K562 (cell line): ENCODE measurements at regions not wholly inside any gene's neighbourhood (a gene's known extent, or its start where the extent isn't known, plus 50 kb on each side); places are given as distances from the start of the nearest gene placed in this dataset.

Experiments used
- C11orf30 ChIP-seq: fragments of 450-650 bp; IDR thresholded peaks from 2 replicates; pipeline ENCODE4 v1.6.1; 2016; ENCODE audit warnings: low read depth, mild to moderate bottlenecking
- FOXA1 ChIP-seq: fragments of 450-650 bp; IDR thresholded peaks from 2 replicates; pipeline ENCODE4 v1.6.1; 2016; ENCODE audit warnings: mild to moderate bottlenecking, borderline replicate concordance
- GATA2 ChIP-seq: sonication (generic); formaldehyde crosslinking; IDR thresholded peaks from 2 replicates; pipeline ENCODE4 v1.4.0; 2020; ENCODE audit warnings: mild to moderate bottlenecking, missing genetic modification reagents
- MTA1 ChIP-seq: fragments of 450-650 bp; IDR thresholded peaks from 2 replicates; pipeline ENCODE4 v1.6.1; 2017; ENCODE audit warnings: borderline replicate concordance
- MTF1 ChIP-seq: fragments of 250-450 bp; sonication (Bioruptor Pico); IDR thresholded peaks from 2 replicates; pipeline ENCODE4 v1.9.0; 2021; ENCODE audit warnings: moderate library complexity, mild to moderate bottlenecking, inconsistent platforms, borderline replicate concordance
- TOE1 ChIP-seq, 2 experiments: fragments of 450-650 bp in 1 of 2; sonication (generic) in 1 of 2; formaldehyde crosslinking in 1 of 2; IDR thresholded peaks; 2 replicates each; pipeline versions ENCODE4 v1.7.1 to v1.8.0; 2016 to 2022; ENCODE audit warnings: borderline replicate concordance in 2 of 2, mild to moderate bottlenecking in 2 of 2, antibody characterized with exemption in 1 of 2, inconsistent platforms in 1 of 2, low read depth in 1 of 2, missing genetic modification reagents in 1 of 2, moderate library complexity in 1 of 2
- TF ChIP-seq, protein P1 (sequence below), 2 experiments: fragments of 450-650 bp in 1 of 2; sonication (generic) in 1 of 2; formaldehyde crosslinking in 1 of 2; IDR thresholded peaks in 1 of 2; conservative IDR thresholded peaks in 1 of 2; 2 replicates each; pipeline versions ENCODE4 v1.6.1 to v1.8.1; 2016 to 2023; ENCODE audit warnings: mild to moderate bottlenecking in 2 of 2, moderate library complexity in 2 of 2, inconsistent platforms in 1 of 2, missing genetic modification reagents in 1 of 2
- TF ChIP-seq, protein P2 (sequence below): fragments of 450-650 bp; IDR thresholded peaks from 2 replicates; pipeline ENCODE4 v1.6.1; 2018; ENCODE audit not compliant: partially characterized antibody

DNA sequence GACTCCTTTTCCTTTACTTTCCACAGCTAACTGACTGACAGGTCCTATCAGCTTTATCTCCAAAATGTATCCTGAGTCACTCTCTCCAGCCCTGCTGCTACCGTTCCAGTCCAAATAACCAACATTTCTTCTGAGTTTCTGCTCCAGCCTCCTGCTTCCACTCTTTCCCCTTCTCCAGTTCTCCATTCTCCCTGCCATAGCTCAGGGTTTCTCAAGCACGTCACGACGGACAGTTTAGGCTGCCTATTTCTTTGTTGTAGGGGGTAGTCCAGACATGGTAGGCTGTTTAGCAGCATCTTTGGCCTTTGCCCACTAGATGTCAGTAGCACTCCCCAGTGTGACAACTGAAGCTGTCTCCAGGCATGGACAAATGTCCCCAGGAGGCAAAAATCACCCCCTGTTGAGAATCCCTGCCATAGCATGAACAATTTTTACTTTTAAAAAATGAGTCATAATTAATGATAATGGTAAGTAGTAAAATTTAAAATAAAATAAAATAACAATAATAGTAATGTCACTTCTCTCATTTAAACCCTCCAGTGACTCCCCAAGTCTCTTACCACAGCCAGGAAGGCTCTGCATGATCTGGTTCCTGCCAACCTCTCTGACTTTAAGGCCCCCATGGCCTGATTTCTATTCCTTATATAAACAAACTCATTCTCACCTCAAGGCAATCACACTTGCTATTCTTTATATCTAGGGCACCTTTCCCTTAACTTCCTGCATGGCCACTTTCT lies 105.4 kb upstream of the FER start (continued):
- TF ChIP-seq FOXA1: no peak
- TF ChIP-seq, protein P1, sequence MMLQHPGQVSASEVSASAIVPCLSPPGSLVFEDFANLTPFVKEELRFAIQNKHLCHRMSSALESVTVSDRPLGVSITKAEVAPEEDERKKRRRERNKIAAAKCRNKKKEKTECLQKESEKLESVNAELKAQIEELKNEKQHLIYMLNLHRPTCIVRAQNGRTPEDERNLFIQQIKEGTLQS (IDR thresholded peaks at IDR 0.05): peak; percentile 34; the same call in 1 of the 2 replicates
- TF ChIP-seq, protein P1 (CRISPR knock-in tag; conservative IDR thresholded peaks at IDR 0.05): 0 out of 2 replicates have a peak, but pooled peaks have one; percentile 40
- TF ChIP-seq, protein P2, sequence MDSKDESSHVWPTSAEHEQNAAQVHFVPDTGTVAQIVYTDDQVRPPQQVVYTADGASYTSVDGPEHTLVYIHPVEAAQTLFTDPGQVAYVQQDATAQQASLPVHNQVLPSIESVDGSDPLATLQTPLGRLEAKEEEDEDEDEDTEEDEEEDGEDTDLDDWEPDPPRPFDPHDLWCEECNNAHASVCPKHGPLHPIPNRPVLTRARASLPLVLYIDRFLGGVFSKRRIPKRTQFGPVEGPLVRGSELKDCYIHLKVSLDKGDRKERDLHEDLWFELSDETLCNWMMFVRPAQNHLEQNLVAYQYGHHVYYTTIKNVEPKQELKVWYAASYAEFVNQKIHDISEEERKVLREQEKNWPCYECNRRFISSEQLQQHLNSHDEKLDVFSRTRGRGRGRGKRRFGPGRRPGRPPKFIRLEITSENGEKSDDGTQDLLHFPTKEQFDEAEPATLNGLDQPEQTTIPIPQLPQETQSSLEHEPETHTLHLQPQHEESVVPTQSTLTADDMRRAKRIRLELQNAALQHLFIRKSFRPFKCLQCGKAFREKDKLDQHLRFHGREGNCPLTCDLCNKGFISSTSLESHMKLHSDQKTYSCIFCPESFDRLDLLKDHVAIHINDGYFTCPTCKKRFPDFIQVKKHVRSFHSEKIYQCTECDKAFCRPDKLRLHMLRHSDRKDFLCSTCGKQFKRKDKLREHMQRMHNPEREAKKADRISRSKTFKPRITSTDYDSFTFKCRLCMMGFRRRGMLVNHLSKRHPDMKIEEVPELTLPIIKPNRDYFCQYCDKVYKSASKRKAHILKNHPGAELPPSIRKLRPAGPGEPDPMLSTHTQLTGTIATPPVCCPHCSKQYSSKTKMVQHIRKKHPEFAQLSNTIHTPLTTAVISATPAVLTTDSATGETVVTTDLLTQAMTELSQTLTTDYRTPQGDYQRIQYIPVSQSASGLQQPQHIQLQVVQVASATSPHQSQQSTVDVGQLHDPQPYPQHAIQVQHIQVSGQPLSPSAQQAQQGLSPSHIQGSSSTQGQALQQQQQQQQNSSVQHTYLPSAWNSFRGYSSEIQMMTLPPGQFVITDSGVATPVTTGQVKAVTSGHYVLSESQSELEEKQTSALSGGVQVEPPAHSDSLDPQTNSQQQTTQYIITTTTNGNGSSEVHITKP: peak; percentile 12
- peak; percentile 56 for TF ChIP-seq GATA2
- peak; percentile 28; the same call in 1 of the 2 replicates for TF ChIP-seq C11orf30
- TF ChIP-seq MTF1 (CRISPR knock-in tag): no peak
- peak; percentile 33; the same call in 1 of the 2 replicates for TF ChIP-seq MTA1
- TF ChIP-seq TOE1 (IDR thresholded peaks at IDR 0.05; ENCODE audit: borderline replicate concordance): peak; percentile 54; the same call in 1 of the 2 replicates
- TF ChIP-seq TOE1 (CRISPR knock-in tag; IDR thresholded peaks at IDR 0.05; ENCODE audit: borderline replicate concordance, low read depth): no peak
